ENCODE measurements at regions not wholly inside any gene's neighbourhood (a gene's known extent, or its start where the extent isn't known, plus 50 kb on each side); places are given as distances from the start of the nearest gene placed in this dataset.

- no peak for DNase-seq (ENCODE audit: extremely low read depth, low read depth)
These were observed 1198.9 kb upstream of the PCDH7 start for GRCh38 chr4:29521281-29521680.

- no peak for DNase-seq (ENCODE audit: extremely low read depth, low read depth)
These were observed 1183.4 kb upstream of the PCDH7 start for GRCh38 chr4:29536745-29537144.

GRCh38 chr4:29538889-29539646 lies 1181.1 kb upstream of the PCDH7 start:
- DNase-seq (ENCODE audit: extremely low read depth, low read depth) = no peak

GRCh38 chr4:29540439-29541102 lies 1179.6 kb upstream of the PCDH7 start:
- no peak for DNase-seq (ENCODE audit: extremely low read depth, low read depth)

- DNase-seq (ENCODE audit: extremely low read depth, low read depth) = no peak
These were observed 1178.4 kb upstream of the PCDH7 start for GRCh38 chr4:29541757-29542156.

GRCh38 chr4:29549342-29549741 lies 1170.8 kb upstream of the PCDH7 start:
- no peak for DNase-seq (ENCODE audit: extremely low read depth, low read depth)

- no peak for DNase-seq (ENCODE audit: extremely low read depth, low read depth)
These were observed 1168.3 kb upstream of the PCDH7 start for GRCh38 chr4:29551821-29552220.

- no peak for DNase-seq (ENCODE audit: extremely low read depth, low read depth)
These were observed 1166.3 kb upstream of the PCDH7 start for GRCh38 chr4:29553846-29554245.

- DNase-seq (ENCODE audit: extremely low read depth, low read depth) = no peak
These were observed 1161.4 kb upstream of the PCDH7 start for GRCh38 chr4:29558789-29559188.

- no peak for DNase-seq (ENCODE audit: extremely low read depth, low read depth)
These were observed 1160.9 kb upstream of the PCDH7 start for GRCh38 chr4:29559286-29559685.

GRCh38 chr4:29560452-29560851 lies 1159.7 kb upstream of the PCDH7 start:
- no peak for DNase-seq (ENCODE audit: extremely low read depth, low read depth)

GRCh38 chr4:29565256-29565655 lies 1154.9 kb upstream of the PCDH7 start:
- DNase-seq (ENCODE audit: extremely low read depth, low read depth) = no peak

- DNase-seq (ENCODE audit: extremely low read depth, low read depth) = no peak
These were observed 1153.8 kb upstream of the PCDH7 start for GRCh38 chr4:29566371-29566770.

GRCh38 chr4:29571322-29571721 lies 1148.8 kb upstream of the PCDH7 start:
- no peak for DNase-seq (ENCODE audit: extremely low read depth, low read depth)

- no peak for DNase-seq (ENCODE audit: extremely low read depth, low read depth)
These were observed 1141.8 kb upstream of the PCDH7 start for GRCh38 chr4:29578329-29578728.

- no peak for DNase-seq (ENCODE audit: extremely low read depth, low read depth)
These were observed 1138.7 kb upstream of the PCDH7 start for GRCh38 chr4:29581457-29581856.

- DNase-seq (ENCODE audit: extremely low read depth, low read depth) = no peak
These were observed 1131.6 kb upstream of the PCDH7 start for GRCh38 chr4:29588617-29589016.

- DNase-seq (ENCODE audit: extremely low read depth, low read depth) = no peak
These were observed 1123.9 kb upstream of the PCDH7 start for GRCh38 chr4:29596228-29596627.

- no peak for DNase-seq (ENCODE audit: extremely low read depth, low read depth)
These were observed 1101.0 kb upstream of the PCDH7 start for GRCh38 chr4:29619168-29619567.

GRCh38 chr4:29632199-29632598 lies 1088.0 kb upstream of the PCDH7 start:
- no peak for DNase-seq (ENCODE audit: extremely low read depth, low read depth)

- no peak for DNase-seq (ENCODE audit: extremely low read depth, low read depth)
These were observed 1083.2 kb upstream of the PCDH7 start for GRCh38 chr4:29636961-29637360.

- DNase-seq (ENCODE audit: extremely low read depth, low read depth) = no peak
These were observed 1066.9 kb upstream of the PCDH7 start for GRCh38 chr4:29653221-29653620.
